ENCODE measurements at regions not wholly inside any gene's neighbourhood (a gene's known extent, or its start where the extent isn't known, plus 50 kb on each side); places are given as distances from the start of the nearest gene placed in this dataset.

DNA sequence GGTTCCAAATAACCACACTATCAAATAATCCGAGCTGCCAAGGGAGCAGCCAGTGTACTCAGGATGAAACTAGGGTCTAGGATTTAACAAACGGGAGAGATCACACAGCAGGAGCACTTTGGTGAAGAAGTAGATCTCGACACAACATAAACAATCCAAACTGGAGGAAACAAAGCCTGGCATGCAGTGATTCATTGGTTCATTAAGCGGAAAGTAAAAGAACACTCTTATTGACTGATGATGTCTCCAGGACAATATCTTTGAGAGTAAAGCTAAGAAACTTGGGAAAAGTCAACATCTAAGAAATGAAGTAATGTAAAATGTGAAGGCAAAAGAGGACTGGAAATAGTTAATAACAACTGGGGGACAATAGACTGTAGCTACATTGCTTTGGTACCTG, 1478.3 kb upstream of the CDH9 start:
- Histone ChIP-seq H4K20me1 (ENCODE audit: insufficient read depth) (no peaks in the 10 kb centered on the region), H3F3A (replicated peaks; ENCODE audit: insufficient read depth) (no peaks in the 10 kb centered on the region), H3K4me2 (no peak overlapping the region), H3K9me2 (no peaks in the 10 kb centered on the region; the same call in 1 of the 2 replicates), H3K27ac (ENCODE audit: low read depth in 2 of 2, low read length in 1 of 2) (no peak overlapping the region), H3K9ac (no peak overlapping the region), H3K9me3 (no peaks in the 10 kb centered on the region; the same call in 1 of the 2 replicates), H3K36me3 (replicated peaks in 1 of 2; ENCODE audit: control insufficient read depth in 1 of 2, insufficient read depth in 2 of 2, low read length in 1 of 2) (no peaks in the 10 kb centered on the region), H3K27me3 (ENCODE audit: insufficient read depth) (no peaks in the 10 kb centered on the region), H2AFZ (ENCODE audit: low read depth) (no peak overlapping the region), H3K4me1 (ENCODE audit: control insufficient read depth in 1 of 2, insufficient read depth in 2 of 2, low read depth in 1 of 2, low read length in 1 of 2) (no peaks in the 10 kb centered on the region), H3K79me2 (ENCODE audit: insufficient read depth) (no peaks in the 10 kb centered on the region), H3K4me3 (ENCODE audit: low read depth in 2 of 2, low read length in 1 of 2) (no peak overlapping the region)
- TF ChIP-seq USF1 (IDR thresholded peaks at IDR 0.05; ENCODE audit: borderline replicate concordance, low read depth) (no peak), RAD21 (IDR thresholded peaks at IDR 0.05; ENCODE audit: low read length) (no peak), RCOR1 (IDR thresholded peaks at IDR 0.05; ENCODE audit: low read length) (no peak), MEF2A (IDR thresholded peaks at IDR 0.05; ENCODE audit: borderline replicate concordance, low read depth) (no peak), SIN3A (IDR thresholded peaks at IDR 0.05; ENCODE audit: borderline replicate concordance, low read depth, low read length) (no peak), POLR2AphosphoS5 (IDR thresholded peaks at IDR 0.05; ENCODE audit: low read depth, low read length) (no peak), CHD2 (IDR thresholded peaks at IDR 0.05; ENCODE audit: low read length, partially characterized antibody) (no peak), JUND (IDR thresholded peaks at IDR 0.05) (no peak), NRF1 (IDR thresholded peaks at IDR 0.05; ENCODE audit: low read depth, low read length) (no peak), RFX5 (IDR thresholded peaks at IDR 0.05; ENCODE audit: low read length) (no peak)
- TF ChIP-seq, protein P1, sequence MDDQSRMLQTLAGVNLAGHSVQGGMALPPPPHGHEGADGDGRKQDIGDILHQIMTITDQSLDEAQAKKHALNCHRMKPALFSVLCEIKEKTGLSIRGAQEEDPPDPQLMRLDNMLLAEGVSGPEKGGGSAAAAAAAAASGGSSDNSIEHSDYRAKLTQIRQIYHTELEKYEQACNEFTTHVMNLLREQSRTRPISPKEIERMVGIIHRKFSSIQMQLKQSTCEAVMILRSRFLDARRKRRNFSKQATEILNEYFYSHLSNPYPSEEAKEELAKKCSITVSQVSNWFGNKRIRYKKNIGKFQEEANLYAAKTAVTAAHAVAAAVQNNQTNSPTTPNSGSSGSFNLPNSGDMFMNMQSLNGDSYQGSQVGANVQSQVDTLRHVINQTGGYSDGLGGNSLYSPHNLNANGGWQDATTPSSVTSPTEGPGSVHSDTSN (IDR thresholded peaks at IDR 0.05): no peak
- no peak for DNase-seq
- POLR2A ChIA-PET: no interaction called here
- CTCF ChIA-PET: no interaction called here
- 12% methylated on average over 4 of the region's 4 CpGs for WGBS (ENCODE audit: low lambda C conversion rate)

GRCh38 chr5:28512648-28513047, 1474.3 kb upstream of the CDH9 start:
- Histone ChIP-seq H2AFZ (ENCODE audit: low read depth) (no peak overlapping the region), H3K79me2 (ENCODE audit: insufficient read depth) (no peaks in the 10 kb centered on the region), H3K27ac (ENCODE audit: low read depth in 2 of 2, low read length in 1 of 2) (no peak overlapping the region), H3F3A (replicated peaks; ENCODE audit: insufficient read depth) (no peaks in the 10 kb centered on the region), H3K4me1 (ENCODE audit: control insufficient read depth in 1 of 2, insufficient read depth in 2 of 2, low read depth in 1 of 2, low read length in 1 of 2) (no peaks in the 10 kb centered on the region), H3K4me3 (ENCODE audit: low read depth in 2 of 2, low read length in 1 of 2) (no peak overlapping the region), H3K9me2 (no peaks in the 10 kb centered on the region), H3K36me3 (replicated peaks in 1 of 2; ENCODE audit: control insufficient read depth in 1 of 2, insufficient read depth in 2 of 2, low read length in 1 of 2) (no peaks in the 10 kb centered on the region), H3K27me3 (ENCODE audit: insufficient read depth) (no peaks in the 10 kb centered on the region), H3K9me3 (no peaks in the 10 kb centered on the region), H4K20me1 (ENCODE audit: insufficient read depth) (no peaks in the 10 kb centered on the region), H3K9ac (no peak overlapping the region), H3K4me2 (no peak overlapping the region)
- DNase-seq: no peak
- POLR2A ChIA-PET: no interaction called here
- CTCF ChIA-PET: no interaction called here
- 6% methylated on average over 4 of the region's 4 CpGs for WGBS (ENCODE audit: low lambda C conversion rate)
- TF ChIP-seq FOSL2 (IDR thresholded peaks at IDR 0.05; ENCODE audit: borderline replicate concordance, low read depth): no peak
- no peak for TF ChIP-seq SIN3A (IDR thresholded peaks at IDR 0.05; ENCODE audit: borderline replicate concordance, low read depth, low read length)
- no peak for TF ChIP-seq USF1 (IDR thresholded peaks at IDR 0.05; ENCODE audit: borderline replicate concordance, low read depth)
- no peak for TF ChIP-seq FOXM1 (IDR thresholded peaks at IDR 0.05; ENCODE audit: low read depth)
- TF ChIP-seq YY1 (IDR thresholded peaks at IDR 0.05; ENCODE audit: low read depth): no peak
- TF ChIP-seq MAX (IDR thresholded peaks at IDR 0.05; ENCODE audit: low read depth): no peak

All from SK-N-SH (cell line).